DND-41 (cell line): ENCODE measurements at regions not wholly inside any gene's neighbourhood (a gene's known extent, or its start where the extent isn't known, plus 50 kb on each side); places are given as distances from the start of the nearest gene placed in this dataset.

Source experiments
- ATAC-seq: fragments of 200-7000 bp; cut with Tn5 transposase; 3 replicates; pipeline ENCODE4 v1.9.1; 2021; ENCODE audit warnings: low read depth; ENCODE audit not compliant: insufficient read depth
- DNase-seq: peaks from one replicate; pipeline ENCODE4 v3.0.0-alpha.2; 2020
- H2AFZ ChIP-seq: 2 replicates; pipeline ENCODE4 v1.6.0; 2012; ENCODE audit warnings: low read depth, low read length
- H3K27ac ChIP-seq: 2 replicates; pipeline ENCODE4 v1.5.1; 2012; ENCODE audit warnings: low read length, inconsistent platforms
- H3K27me3 ChIP-seq: fragments of 200-600 bp; sonication (generic); 2 replicates; pipeline ENCODE4 v1.6.0; 2012; ENCODE audit warnings: low read length, mild to moderate bottlenecking, inconsistent platforms; ENCODE audit not compliant: insufficient read depth, poor library complexity
- H3K36me3 ChIP-seq: 2 replicates; pipeline ENCODE4 v1.5.1; 2012; ENCODE audit warnings: low read length, inconsistent platforms; ENCODE audit not compliant: insufficient read depth
- H3K4me1 ChIP-seq: 2 replicates; pipeline ENCODE4 v1.5.1; 2012; ENCODE audit warnings: mild to moderate bottlenecking, low read length; ENCODE audit not compliant: insufficient read depth
- H3K4me2 ChIP-seq: 2 replicates; pipeline ENCODE4 v1.6.0; 2012; ENCODE audit warnings: mild to moderate bottlenecking, moderate library complexity, low read length, inconsistent platforms; ENCODE audit not compliant: insufficient read depth
- H3K4me3 ChIP-seq, 2 experiments: fragments of 200-600 bp in 1 of 2; shearing (Covaris generic) in 1 of 2; 2 replicates each; pipeline ENCODE4 v1.5.1; 2012 to 2016; ENCODE audit warnings: inconsistent platforms in 2 of 2, low read length in 2 of 2, mild to moderate bottlenecking in 2 of 2, low read depth in 1 of 2, moderate library complexity in 1 of 2
- H3K79me2 ChIP-seq: 2 replicates; pipeline ENCODE4 v1.6.0; 2012; ENCODE audit warnings: low read length, inconsistent platforms; ENCODE audit not compliant: insufficient read depth
- H3K9ac ChIP-seq: 2 replicates; pipeline ENCODE4 v1.6.0; 2012; ENCODE audit warnings: low read depth, mild to moderate bottlenecking, inconsistent platforms, low read length, moderate library complexity
- H3K9me3 ChIP-seq: 2 replicates; pipeline ENCODE4 v1.5.1; 2012; ENCODE audit warnings: low read length, moderate library complexity, mild to moderate bottlenecking, inconsistent platforms; ENCODE audit not compliant: insufficient read depth, severe bottlenecking
- H4K20me1 ChIP-seq: 2 replicates; pipeline ENCODE4 v1.6.0; 2012; ENCODE audit warnings: low read length; ENCODE audit not compliant: insufficient read depth
- CTCF ChIP-seq: IDR thresholded peaks from 2 replicates; pipeline ENCODE4 v1.5.1; 2012; ENCODE audit warnings: borderline replicate concordance, low read length, moderate library complexity, mild to moderate bottlenecking; ENCODE audit not compliant: poor library complexity, severe bottlenecking; ENCODE audit errors: extremely low read depth
- EZH2 ChIP-seq: IDR thresholded peaks from 3 replicates; pipeline ENCODE4 v1.6.1; 2012; ENCODE audit warnings: borderline replicate concordance, low read depth, mild to moderate bottlenecking, moderate library complexity, low read length, inconsistent platforms; ENCODE audit not compliant: severe bottlenecking

- DNase-seq (no peak), ATAC-seq (no peak)
- Histone ChIP-seq H3K4me2 (no peak overlapping the region), H3K4me1 (no peaks in the 10 kb centered on the region), H4K20me1 (no peaks in the 10 kb centered on the region), H3K9ac (no peak overlapping the region), H3K79me2 (no peaks in the 10 kb centered on the region), H2AFZ (no peak overlapping the region), H3K4me3 (no peak overlapping the region), H3K27me3 (no peaks in the 10 kb centered on the region), H3K27ac (no peak overlapping the region), H3K9me3 (no peaks in the 10 kb centered on the region), H3K36me3 (no peaks in the 10 kb centered on the region)
- TF ChIP-seq EZH2 (no peak), CTCF (no peak)
Observed at GRCh38 chr12:38490941-38491340, 174.4 kb downstream of the ALG10B start.

GRCh38 chr12:38501481-38501880, 184.9 kb downstream of the ALG10B start:
- H3K27ac ChIP-seq, result no peak overlapping the region
- no peak for TF ChIP-seq EZH2
- no peak for TF ChIP-seq CTCF
- H2AFZ ChIP-seq, result no peak overlapping the region
- H3K9me3 ChIP-seq, result peaks cover 3% of the 10 kb centered on the region
- no peak for ATAC-seq
- H3K79me2 ChIP-seq, result no peaks in the 10 kb centered on the region
- H3K9ac ChIP-seq, result no peak overlapping the region
- DNase-seq, result no peak
- H3K36me3 ChIP-seq, result no peaks in the 10 kb centered on the region
- no peak overlapping the region for H3K4me2 ChIP-seq
- H4K20me1 ChIP-seq, result no peaks in the 10 kb centered on the region
- H3K27me3 ChIP-seq, result no peaks in the 10 kb centered on the region
- no peak overlapping the region for H3K4me3 ChIP-seq
- no peaks in the 10 kb centered on the region for H3K4me1 ChIP-seq

- Histone ChIP-seq H3K27ac (no peak overlapping the region), H3K36me3 (no peaks in the 10 kb centered on the region), H3K9me3 (peaks cover 3% of the 10 kb centered on the region), H3K27me3 (no peaks in the 10 kb centered on the region), H3K4me1 (no peaks in the 10 kb centered on the region), H3K4me3 (no peak overlapping the region), H3K4me2 (no peak overlapping the region), H4K20me1 (no peaks in the 10 kb centered on the region), H2AFZ (no peak overlapping the region), H3K9ac (no peak overlapping the region), H3K79me2 (no peaks in the 10 kb centered on the region)
- ATAC-seq (no peak), DNase-seq (no peak)
- TF ChIP-seq EZH2 (no peak), CTCF (no peak)
Observed at GRCh38 chr12:38501991-38502390, 185.4 kb downstream of the ALG10B start.

GRCh38 chr12:38502415-38502814, 185.8 kb downstream of the ALG10B start:
- TF ChIP-seq EZH2 (no peak), CTCF (no peak)
- DNase-seq (no peak), ATAC-seq (no peak)
- H4K20me1 ChIP-seq, result no peaks in the 10 kb centered on the region
- H3K27ac ChIP-seq, result no peak overlapping the region
- H2AFZ ChIP-seq, result no peak overlapping the region
- no peaks in the 10 kb centered on the region for H3K4me1 ChIP-seq
- no peaks in the 10 kb centered on the region for H3K36me3 ChIP-seq
- no peak overlapping the region for H3K4me3 ChIP-seq
- H3K4me2 ChIP-seq, result no peak overlapping the region
- H3K79me2 ChIP-seq, result no peaks in the 10 kb centered on the region
- H3K27me3 ChIP-seq, result no peaks in the 10 kb centered on the region
- peaks cover 3% of the 10 kb centered on the region for H3K9me3 ChIP-seq
- no peak overlapping the region for H3K9ac ChIP-seq
